Transverse colon (tissue), 4 donors: ENCODE measurements at regions not wholly inside any gene's neighbourhood (a gene's known extent, or its start where the extent isn't known, plus 50 kb on each side); places are given as distances from the start of the nearest gene placed in this dataset.

Experiments used
- DNase-seq: peaks from one replicate; pipeline ENCODE4 v3.0.0-alpha.2; 2019
- H3K27ac ChIP-seq, 4 donors: fragments of 200-600 bp; sonication (generic); 2 replicates each; pipeline ENCODE4 v1.5.1; 2016 to 2018; ENCODE audit warnings: inconsistent platforms in 4 of 4
- H3K27me3 ChIP-seq: fragments of 200-600 bp; sonication (generic); 2 replicates; pipeline ENCODE4 v1.5.1; 2017; ENCODE audit warnings: inconsistent platforms
- H3K36me3 ChIP-seq, 4 donors: fragments of 200-600 bp; sonication (generic); 2 replicates each; pipeline ENCODE4 v1.5.1; 2017 to 2019; ENCODE audit warnings: inconsistent platforms in 4 of 4
- H3K4me1 ChIP-seq, 4 donors: fragments of 200-600 bp; sonication (generic); 2 replicates each; pipeline ENCODE4 v1.5.1; 2017 to 2020; ENCODE audit warnings: inconsistent platforms in 4 of 4
- H3K4me3 ChIP-seq, 4 donors: fragments of 200-600 bp; sonication (generic); 1 replicate in 1 of 4; 2 replicates in 3 of 4; pipeline versions ENCODE4 v1.5.1 to v1.6.1; 2017 to 2019; ENCODE audit warnings: inconsistent platforms in 4 of 4
- H3K9me3 ChIP-seq, 2 donors: fragments of 200-600 bp; sonication (generic); 2 replicates each; pipeline ENCODE4 v1.5.1; 2017 to 2019; ENCODE audit warnings: inconsistent platforms in 2 of 2
- EP300 ChIP-seq: sonication (generic); formaldehyde crosslinking; IDR thresholded peaks from one replicate; pipeline ENCODE4 v1.6.1; 2017; ENCODE audit warnings: antibody characterized with exemption, low read depth
- POLR2A ChIP-seq: fragments of 450-650 bp; IDR thresholded peaks from one replicate; pipeline ENCODE4 v1.6.1; 2016; ENCODE audit warnings: antibody characterized with exemption, mild to moderate bottlenecking, moderate library complexity
- POLR2AphosphoS5 ChIP-seq, 3 donors: sonication (generic); formaldehyde crosslinking; IDR thresholded peaks; one replicate each; pipeline ENCODE4 v1.6.1; 2016; ENCODE audit warnings: antibody characterized with exemption in 3 of 3
- WGBS, 2 donors: methylation state at CpG; one replicate each; pipeline ENCODE4 v1.1.5; 2018; ENCODE audit warnings: low coverage in 1 of 2; 5-methylcytosine and 5-hydroxymethylcytosine counted together
- in situ Hi-C, 4 donors: fragments of 200-750 bp; cut with MboI; loops; one replicate each; pipeline versions ENCODE4 v1.15.0 to v1.15.1; 2017; ENCODE audit warnings: low sequenced_read_pairs in 3 of 4, low pct_ligation_motif_present in 1 of 4, low pct_unique_long_range_greater_than_20kb in 1 of 4
- intact Hi-C: fragments of 100-400 bp; cut with DNase I; formaldehyde crosslinking; loops from one replicate; pipeline ENCODE4 v1.15.1; 2023; ENCODE audit warnings: low total_unique reads
- TF ChIP-seq, protein P1 (sequence below), 5 experiments: fragments of 200-600 bp in 3 of 5; fragments of 450-650 bp in 2 of 5; sonication (generic) in 3 of 5; IDR thresholded peaks; 1 replicate in 2 of 5; 2 replicates in 3 of 5; pipeline ENCODE4 v1.5.1; 2016 to 2017; ENCODE audit warnings: antibody characterized with exemption in 5 of 5, inconsistent platforms in 3 of 5, mild to moderate bottlenecking in 2 of 5, moderate library complexity in 1 of 5

DNA sequence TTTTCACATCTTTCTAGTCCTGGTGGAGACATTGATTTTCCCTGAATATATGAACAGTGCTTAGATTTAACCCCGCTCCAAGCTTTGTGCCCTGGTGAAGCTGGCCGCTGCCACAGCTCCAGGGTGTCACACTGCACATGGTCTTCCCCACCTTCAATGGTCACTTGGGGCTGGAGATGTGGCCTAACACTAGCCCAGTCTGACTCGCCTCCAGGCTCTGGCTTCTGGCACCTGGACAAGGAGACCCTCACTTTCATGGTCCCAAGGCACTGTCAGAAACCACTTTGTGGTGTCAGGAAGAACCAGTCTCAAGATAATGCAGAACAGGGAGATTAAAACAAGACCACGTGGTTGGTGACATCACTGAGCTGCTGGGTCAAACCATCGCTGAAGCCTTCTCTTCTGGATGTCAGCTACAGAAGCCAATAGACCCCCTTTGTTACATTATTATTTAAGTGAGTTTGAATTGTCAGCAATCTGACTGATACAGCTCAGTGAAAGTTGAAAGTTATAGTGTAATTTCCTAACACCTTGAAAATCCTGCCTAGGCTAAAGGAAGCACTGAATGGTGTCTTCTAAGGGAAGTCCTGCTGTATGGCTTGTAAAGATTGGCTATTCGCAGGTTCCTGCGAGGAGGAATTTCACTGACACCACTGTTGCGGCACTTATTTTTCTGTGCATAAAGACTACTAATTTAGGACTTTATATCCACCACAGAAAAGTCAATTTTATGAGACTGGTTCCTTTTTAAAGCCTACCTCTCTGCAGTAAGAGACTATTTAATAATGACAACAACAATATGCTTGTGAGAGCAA lies 55.0 kb upstream of the CTDP1 start:
- Histone ChIP-seq H3K4me1 (no peaks in the 10 kb centered on the region), H3K9me3 (no peaks in the 10 kb centered on the region), H3K27me3 (no peaks in the 10 kb centered on the region), H3K36me3 (no peaks in the 10 kb centered on the region), H3K27ac (no peak overlapping the region), H3K4me3 (no peak overlapping the region)
- peak; percentile 1 for DNase-seq
- in situ Hi-C loops = loop anchor here in 1 of 4 donors (25.0 kb wide), 1 partner anchor 237 kb away; the partner anchor contains the start of gene NFATC1
- intact Hi-C loops = no loop called here
- TF ChIP-seq, protein P1, sequence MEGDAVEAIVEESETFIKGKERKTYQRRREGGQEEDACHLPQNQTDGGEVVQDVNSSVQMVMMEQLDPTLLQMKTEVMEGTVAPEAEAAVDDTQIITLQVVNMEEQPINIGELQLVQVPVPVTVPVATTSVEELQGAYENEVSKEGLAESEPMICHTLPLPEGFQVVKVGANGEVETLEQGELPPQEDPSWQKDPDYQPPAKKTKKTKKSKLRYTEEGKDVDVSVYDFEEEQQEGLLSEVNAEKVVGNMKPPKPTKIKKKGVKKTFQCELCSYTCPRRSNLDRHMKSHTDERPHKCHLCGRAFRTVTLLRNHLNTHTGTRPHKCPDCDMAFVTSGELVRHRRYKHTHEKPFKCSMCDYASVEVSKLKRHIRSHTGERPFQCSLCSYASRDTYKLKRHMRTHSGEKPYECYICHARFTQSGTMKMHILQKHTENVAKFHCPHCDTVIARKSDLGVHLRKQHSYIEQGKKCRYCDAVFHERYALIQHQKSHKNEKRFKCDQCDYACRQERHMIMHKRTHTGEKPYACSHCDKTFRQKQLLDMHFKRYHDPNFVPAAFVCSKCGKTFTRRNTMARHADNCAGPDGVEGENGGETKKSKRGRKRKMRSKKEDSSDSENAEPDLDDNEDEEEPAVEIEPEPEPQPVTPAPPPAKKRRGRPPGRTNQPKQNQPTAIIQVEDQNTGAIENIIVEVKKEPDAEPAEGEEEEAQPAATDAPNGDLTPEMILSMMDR (IDR thresholded peaks at IDR 0.05) = no peak
- TF ChIP-seq POLR2A (no peak), POLR2AphosphoS5 (IDR thresholded peaks at IDR 0.05) (no peak), EP300 (no peak)
- 79 to 90% methylated on average over 2 to 8 of the region's 8 CpGs for WGBS, 2 donors

DNA sequence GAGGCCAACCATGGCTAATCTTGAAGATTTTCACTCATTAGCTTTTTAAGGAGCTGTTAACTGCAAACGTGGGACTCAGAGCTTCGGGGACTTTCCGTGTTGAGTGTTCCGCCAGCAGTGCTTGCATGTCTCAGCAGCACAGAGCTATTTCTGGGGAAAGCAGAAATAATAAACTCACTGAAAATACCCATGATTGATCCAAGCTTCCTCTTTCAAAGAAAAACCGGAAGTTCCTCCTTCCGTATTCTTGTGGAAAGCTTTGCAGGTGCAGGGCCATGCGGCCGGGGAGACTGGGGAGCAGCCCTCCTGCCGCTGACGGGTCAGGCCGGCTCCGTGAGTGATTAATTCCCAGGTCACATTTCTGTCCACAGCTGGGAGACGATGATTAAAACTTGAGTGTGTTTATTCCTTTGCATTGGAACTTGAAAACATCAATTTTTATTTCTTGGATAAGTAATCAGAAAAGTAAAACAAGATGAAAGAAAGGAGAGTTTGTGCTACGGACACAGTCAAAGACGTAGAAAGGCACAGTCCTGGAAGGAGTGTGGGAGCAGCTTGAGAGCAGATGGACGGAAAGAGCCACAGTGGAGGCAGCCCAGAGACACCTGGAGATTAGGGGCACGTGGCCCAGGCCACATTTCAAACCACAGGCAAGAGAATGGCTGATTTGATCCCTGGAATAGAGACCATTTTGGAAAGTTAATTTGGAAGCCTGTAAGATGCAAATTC lies 54.2 kb upstream of the CTDP1 start:
- intact Hi-C loops (no loop called here), in situ Hi-C loops (loop anchor here in 1 of 4 donors (25.0 kb wide), 1 partner anchor 238 kb away; the partner anchor contains the start of gene NFATC1)
- H3K4me3 ChIP-seq = no peak overlapping the region
- H3K4me1 ChIP-seq = no peaks in the 10 kb centered on the region
- DNase-seq = peak; percentile 17
- H3K27ac ChIP-seq = no peak overlapping the region
- H3K9me3 ChIP-seq = no peaks in the 10 kb centered on the region
- WGBS, 2 donors = 38 to 49% methylated on average over 12 to 17 of the region's 17 CpGs
- H3K36me3 ChIP-seq = no peaks in the 10 kb centered on the region
- no peaks in the 10 kb centered on the region for H3K27me3 ChIP-seq
- TF ChIP-seq POLR2AphosphoS5 (IDR thresholded peaks at IDR 0.05) = no peak
- TF ChIP-seq, protein P1 (IDR thresholded peaks at IDR 0.05) = no peak

DNA sequence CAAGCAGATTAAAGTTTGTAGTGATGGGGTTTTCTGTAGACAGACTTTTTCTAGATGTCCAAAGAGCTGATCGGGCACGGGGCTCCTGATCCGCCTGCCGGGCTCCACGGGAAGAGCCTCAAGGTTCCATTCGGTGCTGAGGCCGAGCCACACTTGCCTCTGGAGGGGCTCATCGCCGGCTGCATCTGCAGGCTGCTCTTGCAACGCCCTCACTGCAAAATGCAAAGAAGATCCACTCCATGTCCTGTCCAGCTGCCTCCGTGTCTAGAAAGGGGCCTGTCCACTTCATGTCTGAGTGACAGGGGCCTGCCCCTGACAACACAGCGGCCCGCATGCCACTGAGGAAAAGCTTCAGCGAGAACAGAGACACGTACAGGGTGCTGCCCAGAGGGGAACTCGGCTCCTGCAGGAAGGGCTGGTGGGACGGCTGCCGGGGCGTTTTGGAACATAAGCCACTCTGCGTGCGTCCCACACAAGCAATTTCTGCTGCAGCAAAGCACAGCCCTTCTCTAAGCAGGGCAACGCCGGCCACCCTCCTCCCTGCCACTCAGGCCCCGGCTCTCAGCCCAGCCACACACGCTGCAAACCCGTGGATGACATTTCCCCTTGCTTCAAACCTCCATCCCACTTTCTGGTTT lies 53.6 kb upstream of the CTDP1 start:
- Histone ChIP-seq H3K27ac (no peak overlapping the region), H3K9me3 (no peaks in the 10 kb centered on the region), H3K36me3 (no peaks in the 10 kb centered on the region), H3K27me3 (no peaks in the 10 kb centered on the region), H3K4me3 (no peak overlapping the region), H3K4me1 (no peaks in the 10 kb centered on the region)
- intact Hi-C loops = no loop called here
- 60 to 78% methylated on average over 3 to 26 of the region's 26 CpGs for WGBS, 2 donors
- in situ Hi-C loops = loop anchor here in 1 of 4 donors (25.0 kb wide), 1 partner anchor 239 kb away; the partner anchor contains the start of gene NFATC1
- DNase-seq = no peak
- TF ChIP-seq EP300 (no peak), POLR2A (no peak), POLR2AphosphoS5 (IDR thresholded peaks at IDR 0.05) (no peak)
- TF ChIP-seq, protein P1 (IDR thresholded peaks at IDR 0.05) = no peak
